HepG2 (cell line): ENCODE measurements at regions not wholly inside any gene's neighbourhood (a gene's known extent, or its start where the extent isn't known, plus 50 kb on each side); places are given as distances from the start of the nearest gene placed in this dataset.
"Not testable (repeated sequence)": the region's sequence is repeated elsewhere in the genome, so short reads cannot be mapped to it uniquely, and the experiment has no call there.

Experiments
- ATAC-seq: fragments of 200-7000 bp; cut with Tn5 transposase; 3 replicates; pipeline ENCODE4 v1.9.1; 2020; ENCODE audit warnings: mild to moderate bottlenecking, moderate library complexity
- BruUV-seq: library from RNA; stranded (reverse); fragments of 400-500 nt; replicated peaks from 2 replicates; lab custom pipeline; 2021; lab: Mats Ljungman, UMichigan
- CTCF ChIA-PET: fragments of 300-600 bp; formaldehyde crosslinking; extraction: SDS; loops from one replicate; lab custom pipeline; 2021; ENCODE audit warnings: low total read pairs, inconsistent platforms, low intra/inter-chr PET ratio; lab: Yijun Ruan, JAX
- POLR2A ChIA-PET: fragments of 350-600 bp; sonication (Branson Sonifier 250); formaldehyde crosslinking; loops from one replicate; lab custom pipeline; 2020; ENCODE audit warnings: antibody characterized with exemption, inconsistent platforms; lab: Yijun Ruan, JAX
- DNase-seq: peaks from one replicate; pipeline ENCODE4 v3.0.0-alpha.2; 2015; ENCODE audit warnings: low spot score
- FAIRE-seq: peaks from 3 replicates; lab custom pipeline; 2011; peaks lifted over from hg19 to GRCh38; lab: Jason Lieb, UNC
- H2AFZ ChIP-seq: one replicate; pipeline ENCODE4 v1.6.1; 2011; ENCODE audit warnings: low read length, inconsistent platforms
- H3K27ac ChIP-seq: fragments of 300-600 bp; 3 replicates; pipeline ENCODE4 v1.8.0; 2011; ENCODE audit warnings: mixed run types, mild to moderate bottlenecking, mixed read lengths, low read length, inconsistent platforms; ENCODE audit not compliant: insufficient read depth; ENCODE audit errors: extremely low read length
- H3K27me3 ChIP-seq, 2 experiments: fragments of 200-600 bp in 1 of 2; 2 replicates in 1 of 2; 3 replicates in 1 of 2; pipeline versions ENCODE4 v1.6.0 to v1.8.0; 2011; ENCODE audit warnings: low read length in 2 of 2, mild to moderate bottlenecking in 2 of 2, moderate library complexity in 2 of 2, inconsistent platforms in 1 of 2; ENCODE audit not compliant: insufficient read depth in 2 of 2, control insufficient read depth in 1 of 2
- H3K36me3 ChIP-seq, 2 experiments: fragments of 200-600 bp in 1 of 2; replicated peaks in 1 of 2; 2 replicates in 1 of 2; 3 replicates in 1 of 2; pipeline versions ENCODE4 v1.5.1 to v1.8.0; 2011; ENCODE audit warnings: low read length in 2 of 2, inconsistent platforms in 1 of 2; ENCODE audit not compliant: insufficient read depth in 2 of 2, control insufficient read depth in 1 of 2
- H3K4me1 ChIP-seq: 2 replicates; pipeline ENCODE4 v1.5.1; 2012; ENCODE audit warnings: low read length, inconsistent platforms; ENCODE audit not compliant: insufficient read depth
- H3K4me2 ChIP-seq: 2 replicates; pipeline ENCODE4 v1.6.0; 2011; ENCODE audit warnings: low read depth, low read length, inconsistent platforms
- H3K4me3 ChIP-seq, 3 experiments: fragments of 200-600 bp in 1 of 3; sonication (generic), shearing (Covaris generic) in 1 of 3; replicated peaks in 1 of 3; 2 replicates each; pipeline ENCODE4 v1.5.1; 2011 to 2016; ENCODE audit warnings: low read length in 3 of 3, inconsistent platforms in 2 of 3, low read depth in 2 of 3, mild to moderate bottlenecking in 2 of 3, control low read depth in 1 of 3, mixed read lengths in 1 of 3; ENCODE audit not compliant: insufficient read depth in 1 of 3
- H3K79me2 ChIP-seq: one replicate; pipeline ENCODE4 v1.6.1; 2011; ENCODE audit warnings: low read length, inconsistent platforms; ENCODE audit not compliant: insufficient read depth
- H3K9ac ChIP-seq: 2 replicates; pipeline ENCODE4 v1.6.0; 2011; ENCODE audit warnings: mild to moderate bottlenecking, low read depth, low read length, inconsistent platforms; ENCODE audit not compliant: insufficient read depth
- H3K9me3 ChIP-seq: 2 replicates; pipeline ENCODE4 v1.5.1; 2012; ENCODE audit warnings: mild to moderate bottlenecking, low read length
- H4K20me1 ChIP-seq: 2 replicates; pipeline ENCODE4 v1.6.0; 2011; ENCODE audit warnings: inconsistent platforms, mild to moderate bottlenecking, low read length, moderate library complexity; ENCODE audit not compliant: insufficient read depth
- ARHGAP35 ChIP-seq: sonication (generic); formaldehyde crosslinking; IDR thresholded peaks from 2 replicates; pipeline ENCODE4 v1.9.0; 2022; ENCODE audit warnings: mild to moderate bottlenecking, inconsistent platforms, moderate library complexity, missing genetic modification reagents, borderline replicate concordance
- CENPBD1 ChIP-seq: sonication (generic); formaldehyde crosslinking; IDR thresholded peaks from 2 replicates; pipeline ENCODE4 v1.8.0; 2022; ENCODE audit warnings: missing genetic modification reagents, low read depth, mild to moderate bottlenecking, borderline replicate concordance
- GLI4 ChIP-seq: sonication (generic); formaldehyde crosslinking; IDR thresholded peaks from 2 replicates; pipeline ENCODE4 v1.5.1; 2020; ENCODE audit warnings: missing genetic modification reagents, mild to moderate bottlenecking, moderate library complexity, borderline replicate concordance
- HBP1 ChIP-seq: IDR thresholded peaks from 2 replicates; pipeline ENCODE4 v1.6.1; 2016; ENCODE audit warnings: low read depth, control low read depth
- HIC2 ChIP-seq: sonication (generic); formaldehyde crosslinking; IDR thresholded peaks from 2 replicates; pipeline ENCODE4 v1.9.0; 2022; ENCODE audit warnings: low read depth, missing genetic modification reagents
- MED13 ChIP-seq: sonication (generic); formaldehyde crosslinking; IDR thresholded peaks from 2 replicates; pipeline ENCODE4 v1.5.0; 2020; ENCODE audit warnings: missing genetic modification reagents
- NR2F2 ChIP-seq: IDR thresholded peaks from 2 replicates; pipeline ENCODE4 v1.6.1; 2012; ENCODE audit warnings: low read depth, inconsistent platforms, borderline replicate concordance
- SMAD3 ChIP-seq: sonication (generic); formaldehyde crosslinking; IDR thresholded peaks from 2 replicates; pipeline ENCODE4 v1.4.0; 2020; ENCODE audit warnings: missing genetic modification reagents
- SNAPC2 ChIP-seq: sonication (generic); formaldehyde crosslinking; IDR thresholded peaks from 2 replicates; pipeline ENCODE4 v1.8.1; 2022; ENCODE audit warnings: mild to moderate bottlenecking, missing genetic modification reagents
- ZNF710 ChIP-seq: sonication (generic); formaldehyde crosslinking; IDR thresholded peaks from 2 replicates; pipeline ENCODE4 v1.5.0; 2020; ENCODE audit warnings: mild to moderate bottlenecking, missing genetic modification reagents, borderline replicate concordance
- WGBS: methylation state at CpG from one replicate; pipeline ENCODE4 v1.1.6; 2017; ENCODE audit warnings: low lambda C conversion rate; 5-methylcytosine and 5-hydroxymethylcytosine counted together
- in situ Hi-C: cut with HindIII; loops from 2 replicates; pipeline ENCODE4 v1.10.0; 2017; ENCODE audit warnings: low pct_unique_long_range_greater_than_20kb; ENCODE audit not compliant: extremely low pct_ligation_motif_present
- intact Hi-C: fragments of 100-400 bp; cut with micrococcal nuclease; formaldehyde crosslinking; loops from one replicate; pipeline ENCODE4 v1.10.0; 2022; ENCODE audit not compliant: unreplicated experiment

- TF ChIP-seq HBP1 (CRISPR knock-in tag) (no peak), SNAPC2 (CRISPR knock-in tag) (no peak), CENPBD1 (CRISPR knock-in tag) (no peak), GLI4 (CRISPR knock-in tag) (no peak), ARHGAP35 (CRISPR knock-in tag) (no peak), SMAD3 (CRISPR knock-in tag) (no peak), HIC2 (no peak), ZNF710 (CRISPR knock-in tag) (no peak), MED13 (CRISPR knock-in tag) (no peak), NR2F2 (no peak)
Observed at GRCh38 chr12:102669056-102669455, 188.7 kb upstream of the IGF1 start (continued).

DNA sequence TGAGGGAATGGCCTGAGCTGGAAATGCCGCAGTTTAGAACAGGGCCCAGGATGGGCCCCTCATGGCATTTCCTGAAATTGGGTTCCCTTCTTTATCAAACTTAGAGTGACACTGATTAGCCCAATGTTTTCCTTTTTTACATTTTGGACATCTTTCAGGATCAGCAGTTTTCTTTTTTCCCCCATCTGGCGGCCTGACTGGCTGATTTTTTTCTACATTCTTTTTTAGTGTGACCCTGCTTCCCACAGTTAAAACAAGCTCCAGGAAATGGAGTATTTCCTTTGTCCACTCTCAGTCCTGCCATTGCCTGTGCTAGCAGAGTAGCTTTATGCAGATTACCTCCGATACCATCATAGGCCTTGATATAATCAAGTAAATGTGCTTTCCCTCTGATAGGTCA is 185.8 kb upstream of the IGF1 start:
- H3K79me2 ChIP-seq, BruUV-seq, H3K4me2 ChIP-seq, CTCF ChIA-PET, H3K4me3 ChIP-seq, POLR2A ChIA-PET, ATAC-seq, H3K27me3 ChIP-seq, H2AFZ ChIP-seq, H3K36me3 ChIP-seq, H3K9ac ChIP-seq, in situ Hi-C loops, H3K4me1 ChIP-seq, FAIRE-seq, H3K9me3 ChIP-seq, H3K27ac ChIP-seq, intact Hi-C loops, DNase-seq, H4K20me1 ChIP-seq: not testable (repeated sequence)
- 56% methylated on average over 3 of the region's 3 CpGs for WGBS
